Central memory CD8-positive, alpha-beta T cell (primary cell): ENCODE measurements at regions not wholly inside any gene's neighbourhood (a gene's known extent, or its start where the extent isn't known, plus 50 kb on each side); places are given as distances from the start of the nearest gene placed in this dataset.

Experiments
- ATAC-seq: fragments of 150-1000 bp; cut with Tn5 transposase; replicated peaks from 2 replicates; pipeline ENCODE4 v1.10.0; 2022; ENCODE audit warnings: mild to moderate bottlenecking, moderate FRiP score, moderate number of reproducible peaks; ENCODE audit not compliant: poor library complexity, severe bottlenecking; ENCODE audit errors: extremely low read depth
- DNase-seq, 2 donors: peaks; one replicate each; pipeline ENCODE4 v3.0.0; 2021; ENCODE audit warnings: low spot score in 2 of 2
- H3K27ac Mint-ChIP-seq: one replicate; pipeline ENCODE4 v1.8.0; 2022; ENCODE audit warnings: low read depth, mild to moderate bottlenecking, moderate library complexity, mixed read lengths
- H3K27me3 Mint-ChIP-seq: one replicate; pipeline ENCODE4 v1.8.0; 2022; ENCODE audit warnings: mixed read lengths
- H3K36me3 Mint-ChIP-seq: one replicate; pipeline ENCODE4 v1.8.0; 2022; ENCODE audit warnings: mild to moderate bottlenecking, moderate library complexity, mixed read lengths; ENCODE audit not compliant: insufficient read depth
- H3K4me1 Mint-ChIP-seq: one replicate; pipeline ENCODE4 v1.8.0; 2022; ENCODE audit warnings: mixed read lengths
- H3K4me3 Mint-ChIP-seq: one replicate; pipeline ENCODE4 v1.8.0; 2022; ENCODE audit warnings: mild to moderate bottlenecking, moderate library complexity, mixed read lengths
- H3K9me3 Mint-ChIP-seq: one replicate; pipeline ENCODE4 v1.8.0; 2022; ENCODE audit warnings: mixed read lengths

DNA sequence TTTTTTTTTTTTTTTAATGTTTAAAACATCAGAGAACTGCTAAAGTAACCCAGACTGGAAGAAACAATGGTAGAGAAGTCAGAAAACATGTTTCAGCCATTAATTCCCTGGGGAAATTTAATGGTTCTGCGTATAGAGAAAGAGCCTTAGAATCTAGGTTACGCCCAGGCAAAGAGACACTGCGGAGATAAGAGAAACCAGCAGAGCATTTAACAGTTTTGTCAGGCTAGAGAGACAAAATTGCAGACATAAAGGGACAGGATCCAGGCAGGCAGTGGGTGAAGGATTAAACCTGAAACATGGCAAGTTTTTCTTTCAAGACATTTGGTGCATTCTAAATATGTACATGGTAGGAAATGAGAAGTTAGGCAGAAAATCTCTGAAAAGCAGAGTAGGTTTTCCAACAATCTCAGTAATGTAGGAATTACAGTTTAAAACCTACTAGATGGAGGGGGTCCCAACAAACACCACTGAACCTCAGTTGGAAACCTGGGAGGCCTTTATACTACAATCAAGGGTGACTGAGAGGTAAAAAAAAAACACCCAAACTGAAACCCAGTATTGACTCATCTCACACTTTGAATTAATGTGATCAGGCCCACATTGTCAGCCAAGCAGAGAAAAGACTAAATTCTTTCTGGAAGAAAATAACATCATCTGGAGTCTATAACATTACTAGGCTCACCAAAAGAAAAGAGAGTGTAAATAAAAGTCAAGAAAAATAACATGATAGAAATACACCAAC, 254.2 kb upstream of the NWD2 start:
- Mint-ChIP-seq H3K9me3 (no peaks in the 10 kb centered on the region), H3K27me3 (no peaks in the 10 kb centered on the region), H3K4me3 (no peak overlapping the region), H3K36me3 (no peaks in the 10 kb centered on the region), H3K27ac (no peak overlapping the region), H3K4me1 (no peaks in the 10 kb centered on the region)
- no peak for DNase-seq
- no peak for ATAC-seq

DNA sequence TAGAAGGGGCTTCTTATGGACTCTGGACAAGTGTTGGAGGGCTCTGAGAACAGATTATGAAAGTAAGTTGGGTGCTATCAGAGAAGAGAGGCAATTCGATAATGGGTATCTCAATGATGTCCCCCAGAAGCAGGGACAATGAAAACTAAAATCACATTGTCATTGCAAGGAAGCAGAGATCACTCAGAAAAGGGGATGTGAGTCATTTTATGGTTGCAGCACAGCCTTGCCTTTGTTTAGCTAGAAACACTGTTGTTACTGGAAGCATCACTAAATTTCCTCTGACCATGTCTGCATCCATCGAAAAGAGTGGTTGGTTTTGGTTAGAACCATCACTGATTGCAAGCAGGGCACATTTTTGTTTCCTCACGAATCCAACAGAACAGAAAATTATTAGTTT, 246.8 kb upstream of the NWD2 start:
- Mint-ChIP-seq H3K4me1 (no peaks in the 10 kb centered on the region), H3K4me3 (no peak overlapping the region), H3K27me3 (no peaks in the 10 kb centered on the region), H3K36me3 (no peaks in the 10 kb centered on the region), H3K27ac (no peak overlapping the region), H3K9me3 (peaks cover 5% of the 10 kb centered on the region)
- DNase-seq (no peak), ATAC-seq (no peak)

DNA sequence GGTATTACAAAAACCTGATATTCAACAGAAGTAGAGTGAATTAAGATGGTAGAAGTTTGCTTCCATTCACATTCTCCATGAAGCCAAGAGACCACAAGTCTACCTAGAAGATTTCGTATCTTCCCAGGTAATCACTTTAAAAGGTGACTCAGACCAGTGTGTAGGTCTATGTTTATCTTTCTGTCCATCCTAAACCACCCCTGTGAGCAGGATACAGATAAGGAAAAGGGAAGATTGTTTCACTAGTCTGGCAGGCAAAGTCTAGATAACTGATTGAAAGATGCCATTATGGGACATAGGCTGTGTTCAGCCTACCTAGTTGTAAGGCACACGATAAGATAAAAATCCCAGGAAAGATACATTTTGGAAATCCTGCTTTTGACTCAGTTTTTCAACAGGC, 244.3 kb upstream of the NWD2 start:
- Mint-ChIP-seq H3K27me3 (no peaks in the 10 kb centered on the region), H3K9me3 (peaks cover 7% of the 10 kb centered on the region), H3K36me3 (no peaks in the 10 kb centered on the region), H3K27ac (no peak overlapping the region), H3K4me3 (no peak overlapping the region), H3K4me1 (no peaks in the 10 kb centered on the region)
- ATAC-seq: no peak
- DNase-seq: no peak

DNA sequence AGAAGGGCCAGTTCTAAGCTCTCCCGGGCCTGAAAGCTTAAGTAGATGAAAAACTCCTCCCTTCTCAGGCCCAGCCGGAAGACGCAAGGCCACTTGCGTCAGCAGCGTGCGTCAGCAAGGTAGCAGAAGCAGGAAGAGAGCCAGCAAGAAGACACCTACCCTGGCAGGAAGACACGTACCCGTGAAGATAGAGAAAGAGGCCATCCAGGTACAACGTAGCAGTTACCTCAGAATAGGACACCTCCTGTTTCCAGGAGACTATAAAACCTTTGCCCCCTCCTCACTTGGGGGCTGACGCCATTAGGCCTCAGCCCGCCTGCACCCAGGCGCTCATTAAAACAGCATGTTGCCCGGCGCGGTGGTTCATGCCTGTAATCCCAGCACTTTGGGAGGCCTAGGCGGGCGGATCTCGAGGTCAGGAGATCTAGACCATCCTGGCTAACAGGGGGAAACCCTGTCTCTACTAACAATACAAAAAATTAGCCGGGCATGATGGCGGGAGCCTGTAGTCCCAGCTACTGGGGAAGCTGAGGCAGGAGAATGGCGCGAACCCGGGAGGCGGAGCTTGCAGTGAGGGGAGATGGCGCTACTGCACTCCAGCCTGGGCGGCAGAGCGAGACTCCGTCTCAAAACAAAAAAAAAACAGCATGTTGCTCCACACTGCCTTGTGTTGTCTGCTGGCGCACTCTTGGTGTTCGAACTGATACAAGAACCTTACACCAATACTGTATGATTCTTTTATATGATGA, 242.7 kb upstream of the NWD2 start:
- Mint-ChIP-seq H3K27me3 (no peaks in the 10 kb centered on the region), H3K4me3 (no peak overlapping the region), H3K9me3 (peaks cover 16% of the 10 kb centered on the region), H3K4me1 (no peaks in the 10 kb centered on the region), H3K27ac (no peak overlapping the region), H3K36me3 (no peaks in the 10 kb centered on the region)
- no peak for DNase-seq
- ATAC-seq: no peak

DNA sequence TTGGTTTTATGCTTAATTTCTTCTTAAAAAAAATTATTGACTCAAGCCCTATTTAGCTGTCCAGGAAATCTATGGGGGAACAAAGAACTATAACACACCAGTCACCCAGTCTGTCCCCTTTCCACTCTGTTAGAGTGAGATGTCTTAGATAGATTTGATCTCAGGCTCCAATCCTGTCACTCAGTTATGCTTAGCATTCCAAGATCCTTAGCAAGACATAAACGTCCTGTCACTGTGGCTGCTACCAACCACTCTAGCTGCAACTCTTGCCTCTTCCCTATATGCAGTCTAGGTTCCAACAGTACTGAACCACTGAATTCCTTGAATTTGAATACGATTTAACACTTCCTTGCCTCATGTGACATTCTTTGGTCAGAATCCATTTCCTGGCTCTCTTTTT, 241.9 kb upstream of the NWD2 start:
- no peak for ATAC-seq
- no peak overlapping the region for H3K27ac Mint-ChIP-seq
- H3K36me3 Mint-ChIP-seq: no peaks in the 10 kb centered on the region
- DNase-seq: no peak
- H3K4me3 Mint-ChIP-seq: no peak overlapping the region
- H3K9me3 Mint-ChIP-seq: peaks cover 16% of the 10 kb centered on the region
- H3K27me3 Mint-ChIP-seq: no peaks in the 10 kb centered on the region
- H3K4me1 Mint-ChIP-seq: no peaks in the 10 kb centered on the region

DNA sequence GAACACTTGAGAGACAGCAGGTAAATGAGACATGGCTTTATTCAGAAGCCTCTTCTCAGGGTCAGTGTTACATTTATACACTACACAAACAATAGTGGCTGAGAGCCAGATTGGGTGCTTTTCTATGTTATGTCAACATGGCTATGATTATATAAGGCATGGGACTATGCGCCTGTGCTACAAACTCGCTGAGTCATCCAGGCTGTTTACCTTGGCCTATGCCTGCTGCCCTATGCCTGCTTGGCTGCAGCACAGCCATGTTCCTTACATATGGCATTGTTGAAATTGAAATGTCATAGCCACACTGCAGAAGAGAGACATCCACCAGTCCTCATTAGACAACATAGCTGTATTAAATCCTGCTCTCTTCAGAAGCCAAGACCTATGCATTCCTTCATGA, 236.3 kb upstream of the NWD2 start:
- Mint-ChIP-seq H3K4me3 (no peak overlapping the region), H3K9me3 (peaks cover 11% of the 10 kb centered on the region), H3K36me3 (no peaks in the 10 kb centered on the region), H3K27me3 (no peaks in the 10 kb centered on the region), H3K27ac (no peak overlapping the region), H3K4me1 (no peaks in the 10 kb centered on the region)
- DNase-seq (no peak), ATAC-seq (no peak)

DNA sequence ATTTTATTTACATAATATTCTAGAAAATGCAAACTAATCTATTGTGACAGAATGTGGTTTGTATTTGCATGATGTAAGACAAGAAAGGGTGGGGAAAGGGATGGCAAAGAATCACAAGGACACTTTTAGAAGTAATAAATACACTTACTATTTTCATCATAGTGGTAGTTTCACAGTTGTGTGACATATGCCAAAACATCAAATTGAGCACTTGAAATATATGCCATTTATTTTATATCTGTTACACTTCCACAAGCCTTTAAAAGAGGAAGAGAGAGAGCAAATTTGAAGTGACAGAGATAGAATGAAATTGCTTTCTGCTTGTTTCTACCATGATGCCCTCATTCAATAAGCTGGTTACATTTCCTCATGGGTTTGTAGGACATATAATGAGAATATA, 230.0 kb upstream of the NWD2 start:
- DNase-seq (no peak), ATAC-seq (no peak)
- Mint-ChIP-seq H3K4me1 (no peaks in the 10 kb centered on the region), H3K36me3 (no peaks in the 10 kb centered on the region), H3K4me3 (no peak overlapping the region), H3K9me3 (peaks cover 5% of the 10 kb centered on the region), H3K27me3 (no peaks in the 10 kb centered on the region), H3K27ac (no peak overlapping the region)

DNA sequence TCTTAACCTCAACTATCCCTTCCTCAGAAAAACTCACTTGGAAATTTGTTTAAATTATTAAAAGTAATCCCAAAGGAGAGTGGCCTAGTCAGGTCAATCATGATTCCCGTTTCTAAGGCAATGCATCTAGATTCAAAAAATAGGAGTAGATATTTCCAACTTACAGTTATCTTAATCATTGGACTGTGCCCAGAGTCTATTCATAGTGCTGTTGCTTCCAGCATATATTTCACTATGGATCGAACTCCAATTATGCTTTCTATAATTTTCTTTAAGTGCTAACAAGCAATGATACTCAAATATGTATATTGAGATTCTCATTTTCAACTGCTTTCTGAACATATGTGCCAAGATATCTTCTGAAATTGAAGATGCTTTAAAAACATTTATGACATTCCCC, 229.2 kb upstream of the NWD2 start:
- H3K9me3 Mint-ChIP-seq: peaks cover 5% of the 10 kb centered on the region
- H3K4me1 Mint-ChIP-seq: no peaks in the 10 kb centered on the region
- DNase-seq: no peak
- no peaks in the 10 kb centered on the region for H3K36me3 Mint-ChIP-seq
- H3K27ac Mint-ChIP-seq: no peak overlapping the region
- ATAC-seq: no peak
- H3K27me3 Mint-ChIP-seq: no peaks in the 10 kb centered on the region
- H3K4me3 Mint-ChIP-seq: no peak overlapping the region

DNA sequence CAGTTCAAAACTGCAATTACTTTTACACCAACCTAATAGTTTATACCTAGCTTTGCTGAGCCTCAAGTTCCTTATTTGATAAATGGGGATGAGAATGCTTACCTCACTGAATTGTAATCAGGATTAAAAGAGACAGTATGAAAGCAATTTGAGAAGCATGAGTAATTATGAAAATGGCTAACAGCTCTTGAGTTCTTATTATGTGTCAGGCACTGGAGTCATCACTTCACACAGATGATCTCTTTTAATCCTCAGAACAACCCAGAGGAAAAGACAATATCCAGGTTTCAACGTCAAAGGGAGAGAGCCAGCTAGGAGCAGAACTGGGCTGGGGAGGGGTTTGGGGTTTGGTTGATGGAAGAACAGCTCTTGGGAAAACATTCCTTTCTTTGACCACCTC, 221.0 kb upstream of the NWD2 start:
- H3K27ac Mint-ChIP-seq: no peak overlapping the region

DNA sequence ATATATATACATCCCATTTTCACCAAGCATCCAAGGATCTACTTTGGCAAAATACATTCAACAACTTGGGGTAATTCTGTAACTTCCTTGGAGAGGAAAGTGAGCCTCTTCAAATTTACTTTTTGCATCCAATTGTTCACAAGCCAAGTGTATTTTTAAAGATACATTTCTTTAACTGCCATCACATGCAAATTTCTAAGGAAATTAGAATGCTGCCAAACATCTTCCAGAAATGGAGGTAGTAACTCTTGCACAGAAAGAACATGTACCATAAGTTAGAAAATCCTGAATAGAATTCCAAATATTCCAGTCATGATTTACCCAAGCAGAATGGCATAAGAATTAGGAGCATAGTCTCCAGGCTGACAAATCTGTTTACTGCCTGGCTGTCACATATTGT, 220.5 kb upstream of the NWD2 start:
- Mint-ChIP-seq H3K27me3 (no peaks in the 10 kb centered on the region), H3K9me3 (peaks cover 20% of the 10 kb centered on the region), H3K36me3 (no peaks in the 10 kb centered on the region), H3K4me1 (no peaks in the 10 kb centered on the region), H3K27ac (no peak overlapping the region), H3K4me3 (no peak overlapping the region)
- ATAC-seq (no peak), DNase-seq (no peak)

More for the DNA sequence above, 221.0 kb upstream of the NWD2 start:
- DNase-seq (no peak), ATAC-seq (no peak)
- H3K4me3 Mint-ChIP-seq: no peak overlapping the region
- H3K9me3 Mint-ChIP-seq: peaks cover 19% of the 10 kb centered on the region
- H3K36me3 Mint-ChIP-seq: no peaks in the 10 kb centered on the region
- H3K4me1 Mint-ChIP-seq: no peaks in the 10 kb centered on the region
- H3K27me3 Mint-ChIP-seq: no peaks in the 10 kb centered on the region

DNA sequence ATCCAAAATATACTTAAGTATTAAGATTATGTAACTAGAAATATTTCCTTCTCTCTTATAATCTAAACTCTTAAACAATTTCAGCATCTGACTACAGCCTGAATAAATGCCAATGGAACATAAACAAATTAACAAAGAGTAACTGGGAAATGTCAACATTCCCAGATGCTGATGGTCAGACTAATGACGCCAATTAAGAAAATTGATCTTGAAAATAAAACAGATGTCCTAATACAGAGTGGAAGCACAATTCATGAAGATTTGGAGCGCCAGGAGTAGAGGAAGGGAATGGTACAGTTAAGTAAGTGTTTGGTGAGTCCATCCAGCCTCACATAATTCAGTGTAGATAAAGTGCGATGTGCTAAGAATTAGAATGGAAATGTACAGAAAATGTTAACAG, 203.7 kb upstream of the NWD2 start:
- peaks cover 9% of the 10 kb centered on the region for H3K9me3 Mint-ChIP-seq
- H3K4me3 Mint-ChIP-seq: no peak overlapping the region

DNA sequence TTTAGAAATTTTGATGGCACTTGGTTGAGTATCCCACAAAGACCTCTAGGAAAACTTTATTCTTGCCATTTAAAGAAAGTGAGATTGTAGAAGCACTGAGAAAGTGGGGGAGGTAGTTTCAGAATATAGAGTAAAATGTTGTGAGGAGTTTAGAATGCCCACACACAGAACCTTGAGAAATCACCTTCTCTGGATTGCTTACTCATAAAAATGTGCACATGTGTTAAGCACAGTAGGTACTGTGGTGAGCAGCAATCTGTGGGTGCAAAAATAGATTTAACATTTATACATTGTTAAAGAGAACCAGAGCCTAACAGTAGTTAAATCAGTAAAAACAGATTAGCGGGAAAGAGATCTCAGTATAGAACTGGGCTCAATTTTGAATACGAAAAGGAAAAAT, 201.2 kb upstream of the NWD2 start:
- DNase-seq (no peak), ATAC-seq (no peak)
- no peaks in the 10 kb centered on the region for H3K27me3 Mint-ChIP-seq
- no peak overlapping the region for H3K4me3 Mint-ChIP-seq
- no peaks in the 10 kb centered on the region for H3K4me1 Mint-ChIP-seq
- peaks cover 16% of the 10 kb centered on the region for H3K9me3 Mint-ChIP-seq
- H3K27ac Mint-ChIP-seq: no peak overlapping the region
- no peaks in the 10 kb centered on the region for H3K36me3 Mint-ChIP-seq

More for the DNA sequence above, 203.7 kb upstream of the NWD2 start:
- DNase-seq (no peak), ATAC-seq (no peak)
- Mint-ChIP-seq H3K27ac (no peak overlapping the region), H3K4me1 (no peaks in the 10 kb centered on the region), H3K27me3 (no peaks in the 10 kb centered on the region), H3K36me3 (no peaks in the 10 kb centered on the region)

DNA sequence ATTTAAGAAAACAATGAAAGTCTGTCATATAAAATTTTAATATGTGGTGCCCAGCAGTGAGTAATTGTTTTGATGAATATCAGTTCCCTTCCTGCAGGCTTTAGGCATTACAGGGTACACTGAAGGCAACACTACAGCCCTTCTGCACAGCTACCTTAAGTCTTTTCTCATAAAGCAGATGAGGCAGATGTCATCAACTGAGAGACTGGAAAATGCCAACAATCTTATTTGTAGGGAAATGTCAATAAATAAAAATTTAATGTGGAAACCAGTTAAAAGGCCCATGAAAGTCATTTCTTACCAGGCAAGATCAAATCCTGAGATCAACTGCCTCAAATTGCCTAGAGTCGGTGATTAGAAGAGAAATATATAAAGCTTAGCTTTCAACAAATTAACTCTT, 193.4 kb upstream of the NWD2 start:
- ATAC-seq (no peak), DNase-seq (no peak)
- Mint-ChIP-seq H3K4me1 (no peaks in the 10 kb centered on the region), H3K9me3 (peaks cover 27% of the 10 kb centered on the region), H3K4me3 (no peak overlapping the region), H3K36me3 (no peaks in the 10 kb centered on the region), H3K27ac (no peak overlapping the region), H3K27me3 (no peaks in the 10 kb centered on the region)
